Fibroblast of lung (primary cell): ENCODE measurements at regions not wholly inside any gene's neighbourhood (a gene's known extent, or its start where the extent isn't known, plus 50 kb on each side); places are given as distances from the start of the nearest gene placed in this dataset.

Experiments
- DNase-seq, 2 donors: peaks; one replicate each; pipeline versions ENCODE4 v3.0.0 to v3.0.0-alpha.2; 2010; ENCODE audit warnings: low read depth in 2 of 2
- H2AFZ ChIP-seq: 2 replicates; pipeline ENCODE4 v1.5.1; 2012; ENCODE audit warnings: low read length, control low read depth, inconsistent platforms
- H3K27ac ChIP-seq: 2 replicates; pipeline ENCODE4 v1.5.1; 2011; ENCODE audit warnings: low read length, control low read depth; ENCODE audit not compliant: insufficient read depth
- H3K27me3 ChIP-seq: 2 replicates; pipeline ENCODE4 v1.5.1; 2011; ENCODE audit warnings: mild to moderate bottlenecking, low read length; ENCODE audit not compliant: control insufficient read depth, insufficient read depth
- H3K36me3 ChIP-seq: 2 replicates; pipeline ENCODE4 v1.5.1; 2011; ENCODE audit warnings: low read length; ENCODE audit not compliant: control insufficient read depth, insufficient read depth
- H3K4me1 ChIP-seq: 2 replicates; pipeline ENCODE4 v1.5.1; 2011; ENCODE audit warnings: low read length; ENCODE audit not compliant: control insufficient read depth, insufficient read depth; ENCODE audit errors: extremely low read depth
- H3K4me2 ChIP-seq: 2 replicates; pipeline ENCODE4 v1.5.1; 2011; ENCODE audit warnings: low read length, control low read depth; ENCODE audit not compliant: insufficient read depth; ENCODE audit errors: extremely low read depth
- H3K4me3 ChIP-seq, 4 experiments: fragments of 200-600 bp in 1 of 4; sonication (generic) in 1 of 4; replicated peaks in 1 of 4; 2 replicates each; pipeline ENCODE4 v1.5.1; 2011 to 2016; ENCODE audit warnings: low read length in 4 of 4, low read depth in 3 of 4, mild to moderate bottlenecking in 3 of 4, control low read depth in 2 of 4, inconsistent platforms in 1 of 4, mixed read lengths in 1 of 4; ENCODE audit not compliant: insufficient read depth in 1 of 4; ENCODE audit errors: control extremely low read depth in 1 of 4
- H3K79me2 ChIP-seq: 2 replicates; pipeline ENCODE4 v1.5.1; 2012; ENCODE audit warnings: mild to moderate bottlenecking, low read length, inconsistent platforms; ENCODE audit not compliant: control insufficient read depth, insufficient read depth
- H3K9ac ChIP-seq: 2 replicates; pipeline ENCODE4 v1.5.1; 2011; ENCODE audit warnings: mild to moderate bottlenecking, low read length, control low read depth; ENCODE audit not compliant: insufficient read depth
- H3K9me3 ChIP-seq: 2 replicates; pipeline ENCODE4 v1.5.1; 2012; ENCODE audit warnings: low read depth, low read length; ENCODE audit not compliant: control insufficient read depth, insufficient read depth
- H4K20me1 ChIP-seq: 2 replicates; pipeline ENCODE4 v1.5.1; 2011; ENCODE audit warnings: low read length; ENCODE audit not compliant: control insufficient read depth, insufficient read depth; ENCODE audit errors: extremely low read depth
- EZH2 ChIP-seq: IDR thresholded peaks from 2 replicates; pipeline ENCODE4 v1.5.1; 2012; ENCODE audit warnings: low read length, control low read depth, mild to moderate bottlenecking; ENCODE audit errors: missing control alignments
- TF ChIP-seq, protein P1 (sequence below), 2 donors: IDR thresholded peaks in 1 of 2; conservative IDR thresholded peaks in 1 of 2; 1 replicate in 1 of 2; 2 replicates in 1 of 2; pipeline ENCODE4 v1.5.1; 2011 to 2012; ENCODE audit warnings: low read length in 2 of 2, control low read depth in 1 of 2, inconsistent platforms in 1 of 2, low read depth in 1 of 2, mild to moderate bottlenecking in 1 of 2

DNA sequence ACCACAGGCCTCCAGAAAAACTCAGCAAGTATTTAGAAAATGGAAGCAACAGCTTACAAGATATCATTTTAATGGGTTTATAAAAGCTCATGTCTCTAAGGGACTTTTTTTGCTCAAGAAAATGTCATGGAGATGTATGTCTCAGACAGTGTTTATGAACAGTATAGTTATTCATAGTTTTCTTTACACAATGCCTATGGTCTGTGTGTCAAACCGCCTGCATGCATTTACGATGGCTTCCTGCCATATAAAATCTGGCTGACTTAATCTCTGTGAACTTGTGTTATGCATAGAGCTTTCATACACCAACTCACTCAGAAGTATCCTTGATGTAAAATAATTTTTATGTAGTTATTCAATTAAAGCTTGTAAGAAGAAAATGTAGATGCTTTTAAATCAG, 1314.2 kb upstream of the LRRTM3 start:
- Histone ChIP-seq H3K4me3 (no peak overlapping the region), H3K4me1 (no peaks in the 10 kb centered on the region), H3K9ac (no peak overlapping the region), H3K36me3 (no peaks in the 10 kb centered on the region), H3K27ac (no peak overlapping the region), H3K4me2 (no peak overlapping the region), H3K9me3 (no peaks in the 10 kb centered on the region), H3K27me3 (no peaks in the 10 kb centered on the region), H4K20me1 (no peaks in the 10 kb centered on the region), H2AFZ (no peak overlapping the region), H3K79me2 (no peaks in the 10 kb centered on the region)
- no peak for TF ChIP-seq EZH2
- TF ChIP-seq, protein P1, sequence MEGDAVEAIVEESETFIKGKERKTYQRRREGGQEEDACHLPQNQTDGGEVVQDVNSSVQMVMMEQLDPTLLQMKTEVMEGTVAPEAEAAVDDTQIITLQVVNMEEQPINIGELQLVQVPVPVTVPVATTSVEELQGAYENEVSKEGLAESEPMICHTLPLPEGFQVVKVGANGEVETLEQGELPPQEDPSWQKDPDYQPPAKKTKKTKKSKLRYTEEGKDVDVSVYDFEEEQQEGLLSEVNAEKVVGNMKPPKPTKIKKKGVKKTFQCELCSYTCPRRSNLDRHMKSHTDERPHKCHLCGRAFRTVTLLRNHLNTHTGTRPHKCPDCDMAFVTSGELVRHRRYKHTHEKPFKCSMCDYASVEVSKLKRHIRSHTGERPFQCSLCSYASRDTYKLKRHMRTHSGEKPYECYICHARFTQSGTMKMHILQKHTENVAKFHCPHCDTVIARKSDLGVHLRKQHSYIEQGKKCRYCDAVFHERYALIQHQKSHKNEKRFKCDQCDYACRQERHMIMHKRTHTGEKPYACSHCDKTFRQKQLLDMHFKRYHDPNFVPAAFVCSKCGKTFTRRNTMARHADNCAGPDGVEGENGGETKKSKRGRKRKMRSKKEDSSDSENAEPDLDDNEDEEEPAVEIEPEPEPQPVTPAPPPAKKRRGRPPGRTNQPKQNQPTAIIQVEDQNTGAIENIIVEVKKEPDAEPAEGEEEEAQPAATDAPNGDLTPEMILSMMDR (conservative IDR thresholded peaks at IDR 0.05 in 1 of 2, IDR thresholded peaks at IDR 0.05 in 1 of 2; ENCODE audit: low read depth in 1 of 2, low read length in 2 of 2), result no peak
- DNase-seq, result peak in 1 of 2 donors; percentile 84

DNA sequence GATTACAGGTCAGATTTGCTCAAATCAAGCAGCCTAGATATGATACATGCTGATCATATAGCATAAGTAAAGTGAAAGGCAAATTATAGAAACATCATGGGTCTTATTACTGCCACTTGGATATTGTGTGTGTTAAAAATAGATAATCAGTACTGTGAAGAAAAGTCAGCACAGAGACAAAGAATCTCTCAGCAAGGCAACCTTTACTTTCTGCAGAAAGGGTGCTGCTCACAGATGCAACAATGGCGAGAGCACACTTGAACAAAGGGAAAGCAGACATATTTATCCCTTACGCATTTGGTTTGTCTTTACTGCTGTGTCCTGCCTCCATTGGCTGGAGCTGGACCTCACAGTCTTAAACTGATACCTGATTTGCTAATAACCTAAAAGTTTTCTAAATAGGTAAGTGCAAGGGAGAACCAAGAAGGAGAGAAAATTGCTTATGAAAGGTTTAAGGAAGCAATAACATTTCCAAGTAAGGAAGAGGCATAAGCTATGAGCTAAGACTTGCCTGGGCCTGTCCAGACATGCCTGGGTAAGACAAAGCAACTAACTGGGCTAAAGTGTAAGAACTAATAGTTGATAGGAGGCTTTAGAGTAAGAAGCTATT, 1310.8 kb upstream of the LRRTM3 start:
- Histone ChIP-seq H3K79me2 (no peaks in the 10 kb centered on the region), H3K9ac (no peak overlapping the region), H4K20me1 (no peaks in the 10 kb centered on the region), H3K27ac (no peak overlapping the region), H3K4me2 (no peak overlapping the region), H2AFZ (no peak overlapping the region), H3K36me3 (no peaks in the 10 kb centered on the region), H3K27me3 (no peaks in the 10 kb centered on the region), H3K9me3 (no peaks in the 10 kb centered on the region), H3K4me1 (no peaks in the 10 kb centered on the region), H3K4me3 (no peak overlapping the region)
- DNase-seq, result peak in 1 of 2 donors; percentile 9
- TF ChIP-seq, protein P1 (conservative IDR thresholded peaks at IDR 0.05 in 1 of 2, IDR thresholded peaks at IDR 0.05 in 1 of 2; ENCODE audit: low read depth in 1 of 2, low read length in 2 of 2), result no peak
- no peak for TF ChIP-seq EZH2

- DNase-seq, result peak in 1 of 2 donors; percentile 71
- Histone ChIP-seq H3K4me3 (no peak overlapping the region), H3K27me3 (no peaks in the 10 kb centered on the region), H3K79me2 (no peaks in the 10 kb centered on the region), H2AFZ (no peak overlapping the region), H4K20me1 (no peaks in the 10 kb centered on the region), H3K27ac (no peak overlapping the region), H3K9ac (no peak overlapping the region), H3K9me3 (no peaks in the 10 kb centered on the region), H3K4me1 (no peaks in the 10 kb centered on the region), H3K4me2 (no peak overlapping the region), H3K36me3 (no peaks in the 10 kb centered on the region)
- TF ChIP-seq, protein P1 (conservative IDR thresholded peaks at IDR 0.05 in 1 of 2, IDR thresholded peaks at IDR 0.05 in 1 of 2; ENCODE audit: low read depth in 1 of 2, low read length in 2 of 2), result no peak
- TF ChIP-seq EZH2, result no peak
Observed at GRCh38 chr10:65618126-65618525, 1307.7 kb upstream of the LRRTM3 start.
